GM10266 (cell line): ENCODE measurements at regions not wholly inside any gene's neighbourhood (a gene's known extent, or its start where the extent isn't known, plus 50 kb on each side); places are given as distances from the start of the nearest gene placed in this dataset.

Experiments
- DNase-seq: peaks from one replicate; pipeline ENCODE4 v3.0.0; 2012; ENCODE audit errors: extremely low spot score
- CTCF ChIP-seq: IDR thresholded peaks from 2 replicates; pipeline ENCODE4 v1.5.1; 2012; ENCODE audit warnings: mild to moderate bottlenecking, low read depth; ENCODE audit not compliant: control insufficient read depth, insufficient read depth; ENCODE audit errors: missing control alignments

GRCh38 chr6:24054388-24054787, 71.6 kb upstream of the NRSN1 start:
- DNase-seq: no peak
- TF ChIP-seq CTCF: no peak

GRCh38 chr6:24056567-24056966, 69.4 kb upstream of the NRSN1 start:
- no peak for DNase-seq
- TF ChIP-seq CTCF: no peak

GRCh38 chr6:24057030-24057429, 69.0 kb upstream of the NRSN1 start:
- DNase-seq: no peak
- no peak for TF ChIP-seq CTCF

GRCh38 chr6:24060982-24061754, 64.8 kb upstream of the NRSN1 start:
- TF ChIP-seq CTCF: no peak
- DNase-seq: peak; percentile 59

DNA sequence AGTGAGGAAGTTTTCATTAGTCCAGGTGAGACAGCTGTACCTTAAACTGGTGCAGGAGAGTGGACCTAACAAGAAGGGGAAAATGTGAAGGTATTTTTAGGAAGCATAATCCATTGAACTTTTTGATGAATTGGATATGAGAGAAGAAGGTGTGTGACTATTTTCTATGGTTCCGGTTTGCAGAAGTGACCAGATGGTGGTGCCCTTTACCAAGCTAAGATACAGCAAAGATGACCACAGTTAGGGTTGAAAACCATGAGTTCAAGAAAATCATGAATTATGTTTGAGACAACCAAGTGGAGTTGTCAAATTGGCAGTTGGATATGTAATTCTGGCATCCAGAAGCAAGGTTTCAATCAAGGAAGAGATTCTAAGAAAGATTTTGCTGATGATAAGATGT, 61.9 kb upstream of the NRSN1 start:
- TF ChIP-seq CTCF: peak; percentile 48
- peak; percentile 12 for DNase-seq

DNA sequence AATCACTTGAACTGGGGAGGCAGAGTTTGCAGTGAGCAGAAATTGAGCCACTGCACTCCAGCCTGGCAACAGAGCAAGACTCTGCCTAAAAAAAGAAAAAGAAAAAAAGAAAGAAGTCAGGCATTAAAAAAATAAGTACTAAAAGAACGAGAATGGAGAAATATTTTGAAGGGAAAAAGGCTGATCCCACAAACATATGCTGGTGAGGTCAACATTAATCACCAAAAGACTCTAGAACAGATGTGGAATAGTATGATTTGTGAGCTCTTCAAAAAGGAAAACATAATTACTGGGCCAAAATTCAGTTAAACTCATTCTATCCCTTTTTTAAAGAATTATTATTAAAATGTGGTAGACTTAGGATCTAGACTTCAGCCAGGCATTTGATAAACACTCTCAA, 61.2 kb upstream of the NRSN1 start:
- DNase-seq: no peak

More for the DNA sequence above, 61.2 kb upstream of the NRSN1 start:
- TF ChIP-seq CTCF: no peak
